Mucosa of descending colon (tissue), 3 donors: ENCODE measurements at regions not wholly inside any gene's neighbourhood (a gene's known extent, or its start where the extent isn't known, plus 50 kb on each side); places are given as distances from the start of the nearest gene placed in this dataset.
A peak's percentile ranks its signal among the peaks of the same experiment; 100 is the strongest.

ENCODE experiments used
- ATAC-seq: fragments of 200-7000 bp; cut with Tn5 transposase; one replicate; pipeline ENCODE4 v1.9.1; 2020; ENCODE audit warnings: mild to moderate bottlenecking, moderate library complexity
- DNase-seq, 3 donors: peaks; one replicate each; pipeline ENCODE4 v3.0.0-alpha.2; 2020
- H3K36me3 ChIP-seq: fragments of 200-600 bp; one replicate; pipeline ENCODE4 v1.8.0; 2021; ENCODE audit warnings: low read depth, mild to moderate bottlenecking
- H3K4me1 ChIP-seq: fragments of 200-600 bp; one replicate; pipeline ENCODE4 v1.8.0; 2021; ENCODE audit warnings: low read depth, mild to moderate bottlenecking
- H3K4me3 ChIP-seq: fragments of 200-600 bp; one replicate; pipeline ENCODE4 v1.8.0; 2021; ENCODE audit warnings: mild to moderate bottlenecking
- H3K9me3 ChIP-seq: fragments of 200-600 bp; one replicate; pipeline ENCODE4 v1.8.0; 2021; ENCODE audit warnings: mild to moderate bottlenecking
- CTCF ChIP-seq: fragments of 200-600 bp; IDR thresholded peaks from one replicate; pipeline ENCODE4 v1.8.0; 2022; ENCODE audit warnings: antibody characterized with exemption, mild to moderate bottlenecking
- intact Hi-C, 2 donors: fragments of 100-400 bp; cut with DNase I in 1 of 2; cut with micrococcal nuclease in 1 of 2; formaldehyde crosslinking; loops; one replicate each; pipeline versions ENCODE4 v1.11.0 to v1.11.1; 2022; cut with DNase I, micrococcal nuclease
- donor health status: DM: no; HTN: no; CAD: no; lungs with moderate emphysema.
- donor health status: DM: no; HTN: no; CAD: no.
- donor health status: DM: no; HTN: yes; CAD: no.

GRCh38 chr6:159390381-159390780 is 221.2 kb downstream of the FNDC1 start:
- Histone ChIP-seq H3K36me3 (no peaks in the 10 kb centered on the region), H3K4me3 (no peak overlapping the region), H3K4me1 (no peaks in the 10 kb centered on the region), H3K9me3 (no peaks in the 10 kb centered on the region)
- intact Hi-C loops = no loop called here
- peak in 1 of 3 donors; percentile 6 for DNase-seq
- no peak for TF ChIP-seq CTCF
- ATAC-seq = no peak

- TF ChIP-seq CTCF = no peak
- DNase-seq (no peak), ATAC-seq (no peak)
- H3K9me3 ChIP-seq = no peaks in the 10 kb centered on the region
- H3K4me1 ChIP-seq = no peaks in the 10 kb centered on the region
- intact Hi-C loops = no loop called here
- no peak overlapping the region for H3K4me3 ChIP-seq
- H3K36me3 ChIP-seq = no peaks in the 10 kb centered on the region
Observed at GRCh38 chr6:159389695-159390094, 220.5 kb downstream of the FNDC1 start.

- intact Hi-C loops = no loop called here
- ATAC-seq = no peak
- TF ChIP-seq CTCF = no peak
Observed at GRCh38 chr6:159380114-159380513, 210.9 kb downstream of the FNDC1 start.

GRCh38 chr6:159378411-159379328 is 209.5 kb downstream of the FNDC1 start:
- no peaks in the 10 kb centered on the region for H3K4me1 ChIP-seq
- H3K9me3 ChIP-seq = no peaks in the 10 kb centered on the region
- TF ChIP-seq CTCF = no peak
- ATAC-seq = no peak
- H3K36me3 ChIP-seq = no peaks in the 10 kb centered on the region
- intact Hi-C loops = no loop called here
- H3K4me3 ChIP-seq = no peak overlapping the region
- no peak for DNase-seq

More at GRCh38 chr6:159380114-159380513, 210.9 kb downstream of the FNDC1 start:
- Histone ChIP-seq H3K9me3 (no peaks in the 10 kb centered on the region), H3K4me1 (no peaks in the 10 kb centered on the region), H3K36me3 (no peaks in the 10 kb centered on the region), H3K4me3 (no peak overlapping the region)
- no peak for DNase-seq

- ATAC-seq (no peak), DNase-seq (no peak)
- Histone ChIP-seq H3K4me1 (no peaks in the 10 kb centered on the region), H3K9me3 (no peaks in the 10 kb centered on the region), H3K36me3 (no peaks in the 10 kb centered on the region), H3K4me3 (no peak overlapping the region)
- intact Hi-C loops = no loop called here
- TF ChIP-seq CTCF = no peak
Observed at GRCh38 chr6:159376516-159377158, 207.4 kb downstream of the FNDC1 start.
